Hepatocyte (in vitro differentiated cells): ENCODE measurements at regions not wholly inside any gene's neighbourhood (a gene's known extent, or its start where the extent isn't known, plus 50 kb on each side); places are given as distances from the start of the nearest gene placed in this dataset.

Experiments
- DNase-seq: peaks from one replicate; pipeline ENCODE4 v3.0.0-alpha.2; 2016; ENCODE audit warnings: low spot score
- H2AFZ ChIP-seq: fragments of 200-600 bp; sonication (generic); 2 replicates; pipeline ENCODE4 v1.6.0; 2016; ENCODE audit warnings: antibody characterized with exemption, mild to moderate bottlenecking
- H3K27ac ChIP-seq: fragments of 200-600 bp; sonication (generic); 2 replicates; pipeline ENCODE4 v1.5.1; 2016; ENCODE audit warnings: mild to moderate bottlenecking
- H3K27me3 ChIP-seq: fragments of 200-600 bp; sonication (generic); 2 replicates; pipeline ENCODE4 v1.6.1; 2016
- H3K36me3 ChIP-seq: fragments of 200-600 bp; sonication (generic); replicated peaks from 2 replicates; pipeline ENCODE4 v1.5.1; 2016; ENCODE audit warnings: low read depth; ENCODE audit not compliant: insufficient read depth
- H3K4me1 ChIP-seq: fragments of 200-600 bp; sonication (generic); 2 replicates; pipeline ENCODE4 v1.5.1; 2016; ENCODE audit warnings: mild to moderate bottlenecking, moderate library complexity; ENCODE audit not compliant: insufficient read depth
- H3K4me2 ChIP-seq: fragments of 200-600 bp; sonication (generic); 2 replicates; pipeline ENCODE4 v1.6.0; 2016
- H3K4me3 ChIP-seq: fragments of 200-600 bp; sonication (generic); 2 replicates; pipeline ENCODE4 v1.5.1; 2016; ENCODE audit warnings: mild to moderate bottlenecking
- H3K79me2 ChIP-seq: fragments of 200-600 bp; sonication (generic); 2 replicates; pipeline ENCODE4 v1.6.0; 2017; ENCODE audit warnings: mild to moderate bottlenecking
- H3K9me2 ChIP-seq: fragments of 200-600 bp; sonication (generic); replicated peaks from 2 replicates; pipeline ENCODE4 v1.6.0; 2017; ENCODE audit warnings: mild to moderate bottlenecking; ENCODE audit not compliant: insufficient read depth
- H3K9me3 ChIP-seq: fragments of 200-600 bp; sonication (generic); 2 replicates; pipeline ENCODE4 v1.5.1; 2016; ENCODE audit warnings: low read depth, mild to moderate bottlenecking
- H4K20me1 ChIP-seq: fragments of 200-600 bp; sonication (generic); 2 replicates; pipeline ENCODE4 v1.6.0; 2016; ENCODE audit warnings: mild to moderate bottlenecking; ENCODE audit not compliant: insufficient read depth, poor library complexity, severe bottlenecking
- EZH2 ChIP-seq: fragments of 200-600 bp; sonication (generic); IDR thresholded peaks from 2 replicates; pipeline ENCODE4 v1.6.1; 2016; ENCODE audit warnings: antibody characterized with exemption, mild to moderate bottlenecking, borderline replicate concordance
- EZH2phosphoT487 ChIP-seq: fragments of 200-600 bp; sonication (generic); IDR thresholded peaks from one replicate; pipeline ENCODE4 v1.6.1; 2018; ENCODE audit warnings: antibody characterized with exemption, mild to moderate bottlenecking, low read depth, moderate library complexity; ENCODE audit not compliant: unreplicated experiment, severe bottlenecking
- WGBS: methylation state at CpG from one replicate; pipeline ENCODE4 v1.1.6; 2016; ENCODE audit warnings: low lambda C conversion rate; ENCODE audit errors: missing lambda C conversion rate; 5-methylcytosine and 5-hydroxymethylcytosine counted together
- TF ChIP-seq, protein P1 (sequence below): fragments of 200-600 bp; sonication (generic); IDR thresholded peaks from 2 replicates; pipeline ENCODE4 v1.5.1; 2016; ENCODE audit warnings: antibody characterized with exemption, mild to moderate bottlenecking; ENCODE audit not compliant: poor library complexity

DNA sequence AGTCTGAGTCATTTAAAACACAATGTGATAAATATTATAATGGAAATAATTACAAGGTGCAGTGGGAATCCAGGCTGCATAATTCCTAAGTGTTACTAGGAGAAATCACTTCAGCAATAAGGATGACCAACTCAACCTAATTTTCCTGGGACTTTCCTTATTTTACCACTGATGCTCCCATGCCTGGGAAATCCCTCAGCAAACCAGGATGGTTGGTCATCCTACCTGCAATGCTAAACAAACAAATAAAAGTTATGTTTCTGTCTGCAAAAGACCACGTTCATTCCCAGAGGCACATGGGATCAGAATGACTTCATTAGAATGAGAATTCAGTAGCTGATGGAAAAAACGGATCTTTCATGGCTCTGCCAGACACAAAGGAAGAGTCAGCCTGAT, 130.8 kb upstream of the RAP1B start:
- H2AFZ ChIP-seq: no peak overlapping the region

DNA sequence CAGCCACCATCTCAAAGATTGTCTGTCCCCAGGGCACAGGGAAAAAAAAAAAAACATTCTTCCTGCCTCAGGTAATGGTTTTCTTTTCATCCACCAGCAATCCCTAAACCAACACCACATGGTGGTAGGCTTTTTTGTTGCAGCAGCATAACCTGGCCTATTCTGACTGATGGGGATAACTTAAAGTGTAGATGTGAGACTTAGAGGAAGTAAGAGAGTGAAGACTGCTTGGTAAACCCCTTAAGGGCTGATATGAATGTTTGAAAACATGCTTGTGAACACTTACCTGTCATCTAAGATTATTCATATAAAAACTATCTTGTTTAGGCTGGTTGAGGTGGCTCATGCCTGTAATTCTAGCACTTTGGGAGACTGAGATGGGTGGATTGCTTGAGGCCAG, 130.2 kb upstream of the RAP1B start:
- TF ChIP-seq, protein P1, sequence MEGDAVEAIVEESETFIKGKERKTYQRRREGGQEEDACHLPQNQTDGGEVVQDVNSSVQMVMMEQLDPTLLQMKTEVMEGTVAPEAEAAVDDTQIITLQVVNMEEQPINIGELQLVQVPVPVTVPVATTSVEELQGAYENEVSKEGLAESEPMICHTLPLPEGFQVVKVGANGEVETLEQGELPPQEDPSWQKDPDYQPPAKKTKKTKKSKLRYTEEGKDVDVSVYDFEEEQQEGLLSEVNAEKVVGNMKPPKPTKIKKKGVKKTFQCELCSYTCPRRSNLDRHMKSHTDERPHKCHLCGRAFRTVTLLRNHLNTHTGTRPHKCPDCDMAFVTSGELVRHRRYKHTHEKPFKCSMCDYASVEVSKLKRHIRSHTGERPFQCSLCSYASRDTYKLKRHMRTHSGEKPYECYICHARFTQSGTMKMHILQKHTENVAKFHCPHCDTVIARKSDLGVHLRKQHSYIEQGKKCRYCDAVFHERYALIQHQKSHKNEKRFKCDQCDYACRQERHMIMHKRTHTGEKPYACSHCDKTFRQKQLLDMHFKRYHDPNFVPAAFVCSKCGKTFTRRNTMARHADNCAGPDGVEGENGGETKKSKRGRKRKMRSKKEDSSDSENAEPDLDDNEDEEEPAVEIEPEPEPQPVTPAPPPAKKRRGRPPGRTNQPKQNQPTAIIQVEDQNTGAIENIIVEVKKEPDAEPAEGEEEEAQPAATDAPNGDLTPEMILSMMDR: no peak
- TF ChIP-seq EZH2phosphoT487 (no peak), EZH2 (no peak)
- Histone ChIP-seq H3K4me2 (no peak overlapping the region), H3K27me3 (no peaks in the 10 kb centered on the region), H3K36me3 (no peaks in the 10 kb centered on the region), H3K79me2 (no peaks in the 10 kb centered on the region), H3K9me3 (no peaks in the 10 kb centered on the region), H3K4me1 (no peaks in the 10 kb centered on the region), H4K20me1 (no peaks in the 10 kb centered on the region), H3K4me3 (no peak overlapping the region), H3K9me2 (no peaks in the 10 kb centered on the region), H2AFZ (no peak overlapping the region), H3K27ac (no peak overlapping the region)
- no peak for DNase-seq

More for the DNA sequence above, 130.8 kb upstream of the RAP1B start:
- no peak overlapping the region for H3K4me3 ChIP-seq
- no peaks in the 10 kb centered on the region for H3K36me3 ChIP-seq
- WGBS: 66% methylated on average over 2 of the region's 2 CpGs
- no peaks in the 10 kb centered on the region for H3K9me2 ChIP-seq
- H3K79me2 ChIP-seq: no peaks in the 10 kb centered on the region
- peak overlapping the region; percentile 44 for H3K27ac ChIP-seq
- H3K9me3 ChIP-seq: no peaks in the 10 kb centered on the region
- H3K4me1 ChIP-seq: no peaks in the 10 kb centered on the region
- H4K20me1 ChIP-seq: no peaks in the 10 kb centered on the region
- H3K27me3 ChIP-seq: no peaks in the 10 kb centered on the region
- DNase-seq: no peak
- TF ChIP-seq EZH2 (no peak), EZH2phosphoT487 (no peak)
- TF ChIP-seq, protein P1: no peak
- H3K4me2 ChIP-seq: no peak overlapping the region

DNA sequence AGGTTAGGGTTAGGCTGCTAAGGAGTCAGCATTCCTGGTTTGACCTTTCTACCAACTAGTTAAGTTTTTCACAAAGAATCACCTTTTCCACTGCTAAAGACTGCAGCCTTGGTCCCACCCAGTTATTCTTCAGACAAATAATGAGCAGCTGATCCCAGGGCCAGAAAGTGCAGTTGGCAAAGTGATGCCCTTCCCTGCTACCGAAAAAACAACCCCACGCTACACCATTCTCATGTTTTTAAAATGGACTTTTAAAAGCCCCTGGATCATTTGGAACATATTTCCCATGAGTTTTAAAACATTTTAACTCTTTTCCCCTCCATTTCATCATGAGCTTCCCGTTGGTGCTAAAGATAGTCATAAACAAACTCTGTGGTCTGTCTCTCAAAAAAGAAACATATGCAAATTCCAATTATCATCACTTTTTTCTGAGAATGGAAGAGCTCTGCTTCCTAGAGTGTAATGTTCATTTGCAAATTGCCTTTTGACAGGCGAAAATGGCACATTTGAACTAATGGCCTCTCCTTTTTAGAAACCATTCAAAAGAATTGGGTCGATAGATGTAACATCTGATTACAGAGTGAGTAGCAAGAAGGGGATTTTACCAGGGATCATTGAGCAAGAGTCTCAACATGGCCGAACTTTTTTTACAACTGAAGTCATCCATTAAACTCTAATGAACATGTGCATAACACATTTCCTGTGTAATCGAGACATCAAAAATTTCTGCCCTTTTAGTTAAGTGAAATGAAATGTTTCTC, 129.3 kb upstream of the RAP1B start:
- H3K4me3 ChIP-seq: no peak overlapping the region
- 69% methylated on average over 7 of the region's 7 CpGs for WGBS
- no peak for TF ChIP-seq EZH2phosphoT487
- no peak for TF ChIP-seq EZH2
- TF ChIP-seq, protein P1: no peak
- no peaks in the 10 kb centered on the region for H3K36me3 ChIP-seq
- H3K9me2 ChIP-seq: no peaks in the 10 kb centered on the region
- H2AFZ ChIP-seq: no peak overlapping the region
- H3K27ac ChIP-seq: no peak overlapping the region
- no peaks in the 10 kb centered on the region for H3K4me1 ChIP-seq
- H3K4me2 ChIP-seq: no peak overlapping the region
- H3K79me2 ChIP-seq: no peaks in the 10 kb centered on the region
- DNase-seq: no peak
- no peaks in the 10 kb centered on the region for H3K27me3 ChIP-seq
- no peaks in the 10 kb centered on the region for H4K20me1 ChIP-seq
- no peaks in the 10 kb centered on the region for H3K9me3 ChIP-seq

DNA sequence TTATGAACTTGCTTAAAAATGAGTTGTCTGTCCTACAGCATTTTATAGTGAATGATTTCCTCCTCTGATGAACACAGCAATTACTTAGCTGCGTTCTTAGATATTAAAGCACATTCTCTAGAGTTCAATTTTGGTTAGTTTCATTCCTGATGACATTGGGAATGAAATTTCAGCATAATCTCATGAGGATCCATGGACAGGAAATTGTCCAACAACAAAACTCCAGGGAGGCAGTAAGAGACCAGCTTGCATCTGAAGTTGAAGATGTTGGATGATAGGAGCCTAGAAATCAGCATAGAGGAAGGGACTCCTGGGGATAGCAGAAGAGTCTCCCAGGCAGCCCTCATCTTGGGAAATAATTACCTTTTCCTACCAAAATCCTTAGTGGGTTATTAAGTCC, 128.7 kb upstream of the RAP1B start:
- Histone ChIP-seq H3K79me2 (no peaks in the 10 kb centered on the region), H3K9me3 (no peaks in the 10 kb centered on the region), H3K27me3 (no peaks in the 10 kb centered on the region), H3K4me2 (no peak overlapping the region), H3K4me1 (no peaks in the 10 kb centered on the region), H3K27ac (peak overlapping the region; percentile 2), H2AFZ (no peak overlapping the region), H3K4me3 (no peak overlapping the region), H3K9me2 (no peaks in the 10 kb centered on the region), H3K36me3 (no peaks in the 10 kb centered on the region), H4K20me1 (no peaks in the 10 kb centered on the region)
- WGBS: 62% methylated on average over 1 of the region's 1 CpG
- no peak for DNase-seq
- TF ChIP-seq EZH2 (no peak), EZH2phosphoT487 (no peak)
- TF ChIP-seq, protein P1: no peak
